Sigmoid colon (tissue), 4 donors: ENCODE measurements at regions not wholly inside any gene's neighbourhood (a gene's known extent, or its start where the extent isn't known, plus 50 kb on each side); places are given as distances from the start of the nearest gene placed in this dataset.

Experiments
- CTCF ChIP-seq, 4 experiments: fragments of 450-650 bp in 3 of 4; fragments of 200-600 bp in 1 of 4; IDR thresholded peaks; one replicate each; pipeline ENCODE4 v1.5.1; 2016 to 2019; ENCODE audit warnings: antibody characterized with exemption in 4 of 4, mild to moderate bottlenecking in 3 of 4, moderate library complexity in 2 of 4
- EP300 ChIP-seq, 4 donors: sonication (generic); formaldehyde crosslinking; IDR thresholded peaks; one replicate each; pipeline ENCODE4 v1.6.1; 2017; ENCODE audit warnings: antibody characterized with exemption in 4 of 4

GRCh38 chr18:11293794-11294193 lies 144.4 kb upstream of the PIEZO2 start:
- TF ChIP-seq CTCF (IDR thresholded peaks at IDR 0.05) = no peak
- TF ChIP-seq EP300 (IDR thresholded peaks at IDR 0.05) = no peak
